Activated CD8-positive, alpha-beta memory T cell treated with anti-CD3 and anti-CD28 coated beads, Interleukin-2, amount 50 U/mL, for 24 hours (primary cell): ENCODE measurements at regions not wholly inside any gene's neighbourhood (a gene's known extent, or its start where the extent isn't known, plus 50 kb on each side); places are given as distances from the start of the nearest gene placed in this dataset.
"Not testable (repeated sequence)": the region's sequence is repeated elsewhere in the genome, so short reads cannot be mapped to it uniquely, and the experiment has no call there.

Experiments used
- DNase-seq: peaks from one replicate; pipeline ENCODE4 v3.0.0-alpha.2; 2020; ENCODE audit errors: extremely low read depth

DNA sequence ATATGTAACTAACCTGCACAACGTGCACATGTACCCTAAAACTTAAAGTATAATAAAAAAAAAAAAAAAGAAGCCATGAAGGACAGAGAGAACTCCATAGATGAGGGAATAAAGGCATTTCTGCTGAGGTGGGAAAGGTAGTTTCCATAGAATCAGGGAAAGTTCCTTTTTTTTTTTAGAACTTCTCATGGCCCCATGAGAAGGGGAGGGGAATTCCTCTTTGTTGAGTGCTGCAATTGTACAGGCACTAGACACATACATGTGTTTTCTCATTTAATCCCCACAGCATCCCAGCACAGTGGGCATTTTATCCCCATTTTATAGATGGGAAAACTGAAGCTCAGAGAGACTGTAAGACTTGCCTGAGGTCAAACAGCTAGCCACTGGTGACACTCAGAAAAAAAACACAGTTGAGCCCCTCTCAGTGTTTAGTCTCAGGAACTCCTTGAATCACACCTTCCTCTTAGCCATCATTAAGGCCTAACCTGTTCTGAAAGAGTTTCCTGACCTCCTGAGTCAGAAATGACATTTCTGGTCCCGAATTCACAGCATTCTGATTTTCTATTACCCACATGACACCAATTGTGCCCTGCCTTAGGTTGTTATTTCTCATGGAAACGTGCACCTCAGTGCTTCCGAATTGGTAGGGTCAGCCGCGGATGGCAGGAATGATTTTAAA lies 189.3 kb upstream of the G2E3 start:
- DNase-seq = no peak

GRCh38 chr14:30373053-30373452 lies 185.9 kb upstream of the G2E3 start:
- no peak for DNase-seq

- DNase-seq = no peak
These were observed 185.4 kb upstream of the G2E3 start for GRCh38 chr14:30373526-30373925.

DNA sequence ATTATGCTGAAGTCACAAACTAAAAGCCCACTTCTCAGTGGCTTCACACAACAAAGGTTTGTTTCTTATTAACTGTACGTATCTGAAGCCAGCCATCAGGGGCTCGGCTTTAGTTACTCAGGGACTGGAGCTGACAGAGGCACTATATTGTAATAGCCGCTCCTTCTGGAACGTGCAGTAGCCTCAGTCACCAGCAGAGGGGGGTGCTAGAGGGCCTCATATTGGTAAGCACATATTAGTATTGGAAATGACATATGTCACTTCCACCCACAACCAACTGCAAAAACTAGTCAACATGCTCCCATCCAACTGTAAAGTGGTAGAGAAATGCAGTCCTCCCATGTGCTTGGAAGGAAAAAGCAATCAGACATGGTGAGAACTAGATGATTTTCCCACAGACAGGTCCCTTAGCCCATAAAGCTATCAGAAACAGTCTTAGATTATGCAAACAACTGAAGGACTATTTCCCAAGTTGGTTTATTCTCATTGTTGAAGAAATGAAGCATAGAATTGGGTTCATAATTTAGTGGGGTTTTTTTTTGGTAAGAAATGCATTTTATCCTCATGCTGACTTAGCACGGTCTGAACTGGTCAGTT lies 183.6 kb upstream of the G2E3 start:
- peak; percentile 21 for DNase-seq

DNA sequence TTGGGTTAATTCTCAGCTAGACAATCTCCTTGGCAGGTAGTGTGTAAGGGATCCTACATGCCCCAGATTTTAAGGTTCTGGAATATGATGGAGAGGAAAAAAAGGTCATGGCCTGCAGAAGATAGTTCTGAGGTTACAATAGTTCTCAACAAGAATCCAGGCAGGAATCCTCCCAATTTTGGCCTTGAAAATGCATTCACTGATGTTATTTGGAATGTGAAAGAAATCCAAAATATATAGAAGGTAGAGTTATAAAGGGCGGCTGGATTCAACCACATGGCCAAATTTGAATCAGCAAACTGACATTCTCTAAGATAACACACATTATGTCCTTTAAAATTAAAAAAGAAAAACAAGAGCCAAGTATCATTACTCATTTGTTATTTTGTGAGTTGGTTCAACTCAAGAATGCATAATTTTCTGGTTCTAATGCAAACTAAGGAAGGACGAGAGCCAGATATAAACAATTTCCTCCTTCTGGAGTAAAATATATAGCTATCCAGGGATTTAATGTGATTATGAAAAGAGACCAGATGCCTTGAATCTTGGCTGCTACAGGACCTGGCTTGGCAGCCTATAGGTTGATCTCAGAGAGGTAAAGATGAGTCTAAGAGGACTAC lies 177.0 kb upstream of the G2E3 start:
- DNase-seq = no peak

DNA sequence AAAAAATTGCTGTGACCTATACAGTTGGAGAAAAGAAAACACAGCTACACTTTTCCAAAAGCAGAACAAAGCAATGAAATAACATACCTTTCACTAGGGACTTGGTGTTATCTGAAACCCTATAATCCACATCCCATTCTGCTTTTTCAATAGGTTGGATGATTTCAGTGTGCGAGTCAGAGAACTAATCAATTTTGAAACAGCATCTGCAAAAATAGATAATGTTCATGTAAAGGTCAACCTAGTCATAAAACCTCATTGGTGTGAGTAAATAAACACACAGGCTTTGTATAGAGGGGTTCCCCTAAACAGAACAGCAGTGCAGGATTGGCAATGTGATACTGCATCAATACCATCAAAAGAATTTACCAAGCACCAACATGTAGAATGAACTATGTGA lies 173.0 kb upstream of the G2E3 start:
- DNase-seq = no peak

GRCh38 chr14:30387871-30388270 lies 171.1 kb upstream of the G2E3 start:
- no peak for DNase-seq

DNA sequence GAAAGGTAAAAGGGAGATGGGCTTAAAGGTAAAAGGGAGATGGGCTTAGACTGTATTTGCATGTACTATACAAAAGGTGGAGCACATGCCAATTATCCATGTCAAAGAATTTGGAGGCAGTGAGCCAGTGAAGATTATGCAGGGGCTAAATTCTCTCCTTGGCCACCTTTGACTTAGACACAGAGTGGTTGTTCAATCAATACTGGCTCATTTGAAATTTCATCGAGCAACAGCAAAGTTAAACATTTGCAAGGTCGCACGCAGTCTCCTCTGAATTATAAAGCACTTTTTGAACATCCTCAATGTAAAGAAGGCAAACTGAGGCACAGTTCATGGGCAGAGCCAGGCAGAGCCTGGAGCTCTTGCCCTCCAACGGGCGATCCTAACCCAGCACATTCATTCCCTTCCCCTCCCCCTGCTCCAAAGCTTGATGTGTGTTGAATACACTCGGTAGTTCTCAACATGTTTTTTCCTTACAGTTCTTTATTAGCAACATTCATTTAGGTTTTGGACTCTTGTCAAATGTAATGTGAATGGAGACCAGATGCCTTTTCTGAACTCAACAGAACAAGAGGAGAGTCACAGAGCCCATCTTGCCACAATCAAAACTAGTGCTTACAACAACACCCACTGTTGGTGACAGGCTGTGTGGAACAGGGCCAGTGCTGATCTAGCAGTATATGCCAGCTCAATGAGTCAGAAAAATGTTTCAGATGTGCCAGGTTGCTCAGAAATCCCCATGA lies 169.7 kb upstream of the G2E3 start:
- no peak for DNase-seq

- no peak for DNase-seq
These were observed 169.0 kb upstream of the G2E3 start for GRCh38 chr14:30389877-30390385.

- DNase-seq = no peak
These were observed 163.9 kb upstream of the G2E3 start for GRCh38 chr14:30395065-30395464.

- no peak for DNase-seq
These were observed 156.1 kb upstream of the G2E3 start for GRCh38 chr14:30402846-30403245.

GRCh38 chr14:30403791-30404190 lies 155.2 kb upstream of the G2E3 start:
- no peak for DNase-seq

DNA sequence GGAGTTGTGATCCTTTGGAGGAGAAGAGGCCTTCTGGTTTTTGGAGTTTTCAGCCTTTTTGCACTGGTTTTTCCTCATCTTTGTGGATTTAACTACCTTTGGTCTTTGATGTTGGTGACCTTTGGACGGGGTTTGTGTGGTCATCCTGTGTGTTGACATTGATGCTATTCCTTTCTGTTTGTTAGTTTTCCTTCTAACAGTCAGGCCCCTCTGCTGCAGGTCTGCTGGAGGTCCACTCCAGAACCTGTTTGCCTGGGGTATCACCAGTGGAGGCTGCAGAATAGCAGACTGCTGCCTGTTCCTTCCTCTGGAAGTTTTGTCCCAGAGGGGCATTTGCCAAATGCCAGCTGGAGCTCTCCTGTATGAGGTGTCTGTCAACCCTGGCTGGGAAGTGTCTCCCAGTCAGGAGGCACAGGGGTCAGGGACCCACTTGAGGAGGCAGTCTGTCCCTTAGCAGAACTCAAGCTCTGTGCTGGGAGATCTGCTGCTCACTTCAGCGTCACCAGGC lies 149.4 kb upstream of the G2E3 start:
- not testable (repeated sequence) for DNase-seq

GRCh38 chr14:30410986-30411385 lies 148.0 kb upstream of the G2E3 start:
- no peak for DNase-seq

DNA sequence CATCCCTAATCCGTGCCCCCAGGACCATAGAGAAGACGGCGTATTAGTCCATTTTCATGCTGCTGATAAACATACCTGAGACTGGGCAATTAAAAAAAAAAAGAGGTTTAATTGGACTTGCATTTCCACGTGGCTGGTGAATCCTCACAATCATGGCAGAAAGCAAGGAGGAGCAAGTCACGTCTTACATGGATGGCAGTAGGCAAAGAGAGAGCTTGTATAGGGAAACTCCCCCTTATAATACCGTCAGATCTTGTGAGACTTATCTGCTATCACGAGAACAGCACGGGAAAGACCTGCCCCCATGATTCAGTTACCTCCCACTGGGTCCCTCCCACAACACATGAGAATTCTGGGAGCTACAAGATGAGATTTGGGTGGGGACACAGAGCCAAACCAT lies 145.8 kb upstream of the G2E3 start:
- not testable (repeated sequence) for DNase-seq

DNA sequence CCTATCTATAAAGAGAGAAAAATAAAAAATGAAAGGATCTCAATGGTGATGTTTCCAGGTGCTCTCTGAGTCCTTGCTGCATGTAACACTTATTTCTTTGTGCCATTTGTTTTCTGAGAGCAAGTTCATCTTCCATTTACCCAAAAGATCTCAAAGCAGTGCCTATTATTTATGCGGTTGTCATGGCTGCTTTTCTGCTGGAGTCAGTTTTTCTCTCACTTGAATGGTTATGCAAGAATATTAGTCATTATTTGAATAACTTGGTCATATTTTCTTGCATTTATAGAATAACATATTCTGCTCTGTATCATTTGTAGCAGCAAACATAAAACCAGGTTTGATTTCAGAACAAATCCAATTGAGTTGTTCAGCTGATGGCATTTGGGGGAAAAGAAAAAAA lies 141.8 kb upstream of the G2E3 start:
- no peak for DNase-seq

GRCh38 chr14:30417999-30418398 lies 141.0 kb upstream of the G2E3 start:
- no peak for DNase-seq

GRCh38 chr14:30419037-30419436 lies 139.9 kb upstream of the G2E3 start:
- DNase-seq = no peak

DNA sequence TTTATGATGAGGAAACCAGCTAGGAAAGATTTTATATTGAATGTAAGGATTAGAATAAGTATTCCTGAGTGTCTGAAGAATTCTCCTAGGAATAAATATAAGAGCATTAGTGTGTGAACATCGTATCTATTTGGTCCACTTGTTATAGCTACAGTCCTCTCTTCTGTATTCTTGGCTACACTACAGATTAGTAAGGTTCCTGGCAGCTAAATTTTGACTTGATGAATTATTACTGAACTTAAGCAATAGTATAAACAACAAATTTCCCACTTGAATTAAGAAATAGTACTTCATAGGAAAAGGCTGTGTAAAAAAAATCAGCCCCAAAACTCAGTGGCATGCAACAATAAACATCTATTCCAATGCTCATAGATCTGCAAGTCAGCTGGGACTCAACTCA lies 138.4 kb upstream of the G2E3 start:
- DNase-seq = no peak

- DNase-seq = no peak
These were observed 132.5 kb upstream of the G2E3 start for GRCh38 chr14:30426463-30426862.

DNA sequence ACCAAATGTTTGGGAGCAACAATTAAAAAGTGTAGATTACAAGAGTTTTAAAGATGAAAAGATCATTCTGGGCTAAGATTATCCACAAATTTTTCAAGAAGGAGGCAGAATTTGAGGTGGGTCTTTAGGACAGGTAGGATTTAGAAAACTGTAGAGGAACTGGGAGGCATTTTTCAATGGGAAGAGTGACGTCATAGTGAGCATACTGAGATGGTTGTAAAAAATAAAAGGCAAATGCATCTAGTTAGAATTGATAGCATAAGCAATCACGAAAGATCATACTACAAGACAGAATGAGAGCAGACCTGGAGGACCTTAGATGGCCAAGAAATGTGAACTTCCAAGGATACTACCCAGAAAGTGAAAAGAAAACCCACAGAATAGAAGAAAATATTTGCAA lies 131.6 kb upstream of the G2E3 start:
- no peak for DNase-seq

GRCh38 chr14:30427846-30428245 lies 131.1 kb upstream of the G2E3 start:
- no peak for DNase-seq
